ENCODE measurements at regions not wholly inside any gene's neighbourhood (a gene's known extent, or its start where the extent isn't known, plus 50 kb on each side); places are given as distances from the start of the nearest gene placed in this dataset.

DNA sequence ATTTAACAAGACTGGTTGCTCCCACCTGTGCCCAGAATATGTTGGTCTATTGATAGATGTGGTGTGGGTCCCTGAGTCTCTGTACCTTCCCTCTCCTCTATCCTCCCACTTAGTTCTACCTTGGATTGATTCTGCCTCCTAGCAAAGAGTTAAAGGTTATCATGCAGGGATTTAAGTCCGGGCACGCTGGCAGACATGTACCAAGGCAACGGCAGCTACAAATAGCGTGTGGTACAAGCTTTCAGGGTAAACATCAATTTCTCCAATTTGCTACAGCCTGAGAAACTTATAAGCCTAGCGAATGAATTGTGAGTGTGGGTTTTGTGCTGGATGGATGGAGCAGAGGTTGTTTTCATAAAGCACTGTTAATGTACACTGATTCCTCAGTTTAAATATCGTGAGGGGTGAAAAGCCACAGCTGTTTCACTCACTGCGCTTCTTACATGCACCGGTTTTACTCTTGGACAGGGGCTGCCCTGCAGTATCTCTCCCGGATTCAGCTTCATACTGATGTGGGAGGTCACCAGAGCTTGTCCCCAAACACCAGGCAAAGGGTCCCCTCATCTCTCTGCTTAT is 289.8 kb downstream of the ICOS start:
- Histone ChIP-seq H3T11ph (ENCODE audit: low read length) (no peak overlapping the region), H4K5ac (ENCODE audit: insufficient read length, low read depth, low read length) (no peak overlapping the region), H2BK12ac (ENCODE audit: insufficient read length, low read depth, low read length) (no peak overlapping the region), H3K27ac (ENCODE audit: insufficient read length, low read depth, low read length) (no peak overlapping the region), H2BK5ac (ENCODE audit: insufficient read length, low read length) (no peak overlapping the region), H2BK15ac (ENCODE audit: low read depth, low read length) (no peak overlapping the region), H3K4me1 (ENCODE audit: insufficient read depth, low read length) (no peaks in the 10 kb centered on the region), H3K9ac (ENCODE audit: extremely low read depth, insufficient read length, low read length) (no peak overlapping the region), H2AK5ac (ENCODE audit: insufficient read length, low read length) (no peak overlapping the region), H3K79me2 (ENCODE audit: insufficient read depth, low read length) (no peaks in the 10 kb centered on the region), H3K23me2 (ENCODE audit: insufficient read length, low read depth, low read length, poor library complexity, severe bottlenecking) (no peaks in the 10 kb centered on the region), H3K9me3 (ENCODE audit: control insufficient read depth, low read depth, low read length) (no peaks in the 10 kb centered on the region), H3K56ac (ENCODE audit: insufficient read length, low read depth, low read length) (no peak overlapping the region), H3K18ac (ENCODE audit: insufficient read length, low read depth, low read length) (no peak overlapping the region), H3K4ac (ENCODE audit: low read depth, low read length) (no peak overlapping the region), H3K27me3 (ENCODE audit: insufficient read depth, low read length) (peaks cover 5% of the 10 kb centered on the region; the same call in 1 of the 2 replicates), H2BK120ac (ENCODE audit: low read depth, low read length, poor library complexity, severe bottlenecking) (no peak overlapping the region), H4K8ac (replicated peaks; ENCODE audit: insufficient read length, low read depth, low read length) (no peak overlapping the region), H3K23ac (ENCODE audit: insufficient read length, low read depth, low read length) (no peak overlapping the region), H3K4me2 (ENCODE audit: insufficient read depth, insufficient read length, low read length) (no peak overlapping the region), H2BK20ac (ENCODE audit: low read depth, low read length, poor library complexity, severe bottlenecking) (no peak overlapping the region), H4K91ac (ENCODE audit: insufficient read length, low read depth, low read length) (no peak overlapping the region), H2AFZ (ENCODE audit: low read length) (no peak overlapping the region), H4K20me1 (ENCODE audit: control insufficient read depth, insufficient read depth, insufficient read length) (no peaks in the 10 kb centered on the region), H3K14ac (ENCODE audit: insufficient read depth, low read length) (no peak overlapping the region), H3K79me1 (ENCODE audit: insufficient read depth, low read depth, low read length, poor library complexity, severe bottlenecking) (no peaks in the 10 kb centered on the region)
- TF ChIP-seq, protein P1, sequence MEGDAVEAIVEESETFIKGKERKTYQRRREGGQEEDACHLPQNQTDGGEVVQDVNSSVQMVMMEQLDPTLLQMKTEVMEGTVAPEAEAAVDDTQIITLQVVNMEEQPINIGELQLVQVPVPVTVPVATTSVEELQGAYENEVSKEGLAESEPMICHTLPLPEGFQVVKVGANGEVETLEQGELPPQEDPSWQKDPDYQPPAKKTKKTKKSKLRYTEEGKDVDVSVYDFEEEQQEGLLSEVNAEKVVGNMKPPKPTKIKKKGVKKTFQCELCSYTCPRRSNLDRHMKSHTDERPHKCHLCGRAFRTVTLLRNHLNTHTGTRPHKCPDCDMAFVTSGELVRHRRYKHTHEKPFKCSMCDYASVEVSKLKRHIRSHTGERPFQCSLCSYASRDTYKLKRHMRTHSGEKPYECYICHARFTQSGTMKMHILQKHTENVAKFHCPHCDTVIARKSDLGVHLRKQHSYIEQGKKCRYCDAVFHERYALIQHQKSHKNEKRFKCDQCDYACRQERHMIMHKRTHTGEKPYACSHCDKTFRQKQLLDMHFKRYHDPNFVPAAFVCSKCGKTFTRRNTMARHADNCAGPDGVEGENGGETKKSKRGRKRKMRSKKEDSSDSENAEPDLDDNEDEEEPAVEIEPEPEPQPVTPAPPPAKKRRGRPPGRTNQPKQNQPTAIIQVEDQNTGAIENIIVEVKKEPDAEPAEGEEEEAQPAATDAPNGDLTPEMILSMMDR (conservative IDR thresholded peaks at IDR 0.05), result no peak
- WGBS (ENCODE audit: extremely low coverage, insufficient read length, low lambda C conversion rate), result no CpG with 5 or more reads among the region's 9 CpGs
- Mint-ChIP-seq H3K4me3 (no peak overlapping the region; a peak in 1 of 5 replicates), H3K27ac (no peak overlapping the region), H3K27me3 (ENCODE audit: low read depth) (peaks cover 77% of the 10 kb centered on the region), H3K4me1 (peaks cover 13% of the 10 kb centered on the region in 2 experiments), H3K36me3 (ENCODE audit: insufficient read depth in 1 of 3, low read depth in 3 of 3) (no peaks in the 10 kb centered on the region), H3K9me3 (peaks cover 0 to 3% of the 10 kb centered on the region in 2 experiments; a peak in 1 of 5 replicates)
- DNase-seq, result no peak

Measured in H9 (cell line).